Prostate gland (tissue), 2 donors: ENCODE measurements at regions not wholly inside any gene's neighbourhood (a gene's known extent, or its start where the extent isn't known, plus 50 kb on each side); places are given as distances from the start of the nearest gene placed in this dataset.

Source experiments
- CTCF ChIP-seq, 4 experiments: fragments of 200-600 bp in 2 of 4; fragments of 450-650 bp in 2 of 4; sonication (generic) in 2 of 4; IDR thresholded peaks; 1 replicate in 3 of 4; 2 replicates in 1 of 4; pipeline ENCODE4 v1.5.1; 2016 to 2019; ENCODE audit warnings: antibody characterized with exemption in 4 of 4, mild to moderate bottlenecking in 2 of 4, moderate library complexity in 2 of 4
- POLR2A ChIP-seq: fragments of 450-650 bp; IDR thresholded peaks from one replicate; pipeline ENCODE4 v1.6.1; 2016; ENCODE audit warnings: antibody characterized with exemption, mild to moderate bottlenecking
- POLR2AphosphoS5 ChIP-seq: sonication (generic); formaldehyde crosslinking; IDR thresholded peaks from one replicate; pipeline ENCODE4 v1.6.1; 2017; ENCODE audit warnings: antibody characterized with exemption

DNA sequence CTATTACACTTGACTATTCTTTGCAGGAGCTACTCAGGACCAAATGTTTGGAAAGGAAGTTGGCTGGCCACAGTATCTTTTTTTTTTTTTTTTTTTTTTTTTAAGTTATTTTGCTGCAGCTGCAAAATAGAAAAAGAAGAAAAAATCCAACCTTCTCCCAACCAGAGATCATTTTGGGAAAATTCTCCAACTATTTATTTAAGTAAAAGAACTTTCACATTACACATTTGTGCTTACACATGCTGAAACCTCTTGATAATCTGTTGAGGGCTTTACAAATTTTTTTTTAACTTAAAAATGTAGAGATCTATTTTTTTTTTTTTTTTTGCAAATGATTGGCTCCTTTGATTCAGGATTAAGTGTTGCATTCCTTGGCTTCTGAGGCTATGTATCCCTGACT, 148.0 kb downstream of the POLR2M start:
- TF ChIP-seq POLR2A (no peak), CTCF (IDR thresholded peaks at IDR 0.05) (no peak), POLR2AphosphoS5 (no peak)
